ENCODE measurements at regions not wholly inside any gene's neighbourhood (a gene's known extent, or its start where the extent isn't known, plus 50 kb on each side); places are given as distances from the start of the nearest gene placed in this dataset.
A peak's percentile ranks its signal among the peaks of the same experiment; 100 is the strongest.
"Not testable (repeated sequence)": the region's sequence is repeated elsewhere in the genome, so short reads cannot be mapped to it uniquely, and the experiment has no call there.

GRCh38 chr4:151850791-151851213 lies 90.0 kb upstream of the GATB start:
- Mint-ChIP-seq H3K36me3 (no peaks in the 10 kb centered on the region), H3K4me1 (peaks cover 0 to 12% (median under 1%) of the 10 kb centered on the region in 4 donors), H3K27ac (no peak overlapping the region), H3K27me3 (peaks cover 0 to 3% (median 0%) of the 10 kb centered on the region in 5 donors), H3K4me3 (no peak overlapping the region), H3K9me3 (peaks cover 5 to 22% (median 7%) of the 10 kb centered on the region in 9 donors)
- no peak for DNase-seq
- ATAC-seq: no peak
- POLR2A ChIA-PET: no interaction called here

GRCh38 chr4:151845551-151845950 lies 84.7 kb upstream of the GATB start:
- H3K27ac Mint-ChIP-seq, POLR2A ChIA-PET, H3K4me3 Mint-ChIP-seq, H3K4me1 Mint-ChIP-seq, H3K27me3 Mint-ChIP-seq, DNase-seq, H3K36me3 Mint-ChIP-seq, ATAC-seq: not testable (repeated sequence)
- H3K9me3 Mint-ChIP-seq: peaks cover 2 to 22% (median 7%) of the 10 kb centered on the region in 9 donors

- peaks cover 0 to 2% (median 0%) of the 10 kb centered on the region in 5 donors for H3K27me3 Mint-ChIP-seq
- peak overlapping the region in 1 of 10 donors; percentile 71 for H3K27ac Mint-ChIP-seq
- no peak for ATAC-seq
- H3K4me1 Mint-ChIP-seq: no peaks in the 10 kb centered on the region
- no peak overlapping the region for H3K4me3 Mint-ChIP-seq
- H3K9me3 Mint-ChIP-seq: peaks cover 0 to 5% (median 0%) of the 10 kb centered on the region in 9 donors
- DNase-seq: no peak
- POLR2A ChIA-PET: interaction anchor here (0.7 kb wide), 1 partner anchor 39 kb away, joined by 3 read pairs; no protein-coding TSS in a partner anchor
- H3K36me3 Mint-ChIP-seq: no peaks in the 10 kb centered on the region
These were observed 81.7 kb upstream of the GATB start for GRCh38 chr4:151842430-151843079.

- no peak for ATAC-seq
- H3K4me3 Mint-ChIP-seq: no peak overlapping the region
- H3K36me3 Mint-ChIP-seq: no peaks in the 10 kb centered on the region
- H3K27me3 Mint-ChIP-seq: no peaks in the 10 kb centered on the region
- H3K27ac Mint-ChIP-seq: no peak overlapping the region
- no peaks in the 10 kb centered on the region for H3K4me1 Mint-ChIP-seq
- no peak for DNase-seq
- POLR2A ChIA-PET: no interaction called here
- H3K9me3 Mint-ChIP-seq: peaks cover 0 to 4% (median 0%) of the 10 kb centered on the region in 9 donors
These were observed 80.3 kb upstream of the GATB start for GRCh38 chr4:151841107-151841506.

- H3K27me3 Mint-ChIP-seq: no peaks in the 10 kb centered on the region
- H3K4me3 Mint-ChIP-seq: no peak overlapping the region
- no peaks in the 10 kb centered on the region for H3K9me3 Mint-ChIP-seq
- H3K36me3 Mint-ChIP-seq: no peaks in the 10 kb centered on the region
- H3K4me1 Mint-ChIP-seq: no peaks in the 10 kb centered on the region
- DNase-seq (no peak), ATAC-seq (no peak)
- POLR2A ChIA-PET: no interaction called here
- no peak overlapping the region for H3K27ac Mint-ChIP-seq
These were observed 74.7 kb upstream of the GATB start for GRCh38 chr4:151835467-151835866.

GRCh38 chr4:151833174-151833573 lies 72.4 kb upstream of the GATB start:
- Mint-ChIP-seq H3K27ac (no peak overlapping the region), H3K36me3 (no peaks in the 10 kb centered on the region), H3K4me1 (peaks cover 0 to 1% (median 0%) of the 10 kb centered on the region in 4 donors), H3K4me3 (no peak overlapping the region), H3K27me3 (no peaks in the 10 kb centered on the region), H3K9me3 (no peaks in the 10 kb centered on the region)
- DNase-seq (no peak), ATAC-seq (no peak)
- POLR2A ChIA-PET: no interaction called here

- no peaks in the 10 kb centered on the region for H3K27me3 Mint-ChIP-seq
- peaks cover 0 to 1% (median 0%) of the 10 kb centered on the region in 4 donors for H3K4me1 Mint-ChIP-seq
- H3K36me3 Mint-ChIP-seq: no peaks in the 10 kb centered on the region
- DNase-seq (no peak), ATAC-seq (no peak)
- H3K27ac Mint-ChIP-seq: no peak overlapping the region
- H3K4me3 Mint-ChIP-seq: no peak overlapping the region
- peaks cover 0 to 10% (median 0%) of the 10 kb centered on the region in 9 donors for H3K9me3 Mint-ChIP-seq
- POLR2A ChIA-PET: no interaction called here
These were observed 70.7 kb upstream of the GATB start for GRCh38 chr4:151831526-151831925.

- H3K27me3 Mint-ChIP-seq: no peaks in the 10 kb centered on the region
- ATAC-seq (no peak), DNase-seq (no peak)
- H3K9me3 Mint-ChIP-seq: peaks cover 0 to 20% (median 2%) of the 10 kb centered on the region in 9 donors
- POLR2A ChIA-PET: no interaction called here
- H3K4me3 Mint-ChIP-seq: no peak overlapping the region
- no peak overlapping the region for H3K27ac Mint-ChIP-seq
- H3K36me3 Mint-ChIP-seq: peaks cover 0 to 6% (median 2%) of the 10 kb centered on the region in 3 donors
- peaks cover 0 to 1% (median 0%) of the 10 kb centered on the region in 4 donors for H3K4me1 Mint-ChIP-seq
These were observed 69.4 kb upstream of the GATB start for GRCh38 chr4:151830168-151830567.

- DNase-seq (no peak), ATAC-seq (no peak)
- H3K27me3 Mint-ChIP-seq: no peaks in the 10 kb centered on the region
- peaks cover 0 to 1% (median 0%) of the 10 kb centered on the region in 4 donors for H3K4me1 Mint-ChIP-seq
- H3K36me3 Mint-ChIP-seq: peaks cover 0 to 6% (median 2%) of the 10 kb centered on the region in 3 donors
- POLR2A ChIA-PET: no interaction called here
- H3K27ac Mint-ChIP-seq: no peak overlapping the region
- H3K4me3 Mint-ChIP-seq: no peak overlapping the region
- H3K9me3 Mint-ChIP-seq: peaks cover 0 to 20% (median 2%) of the 10 kb centered on the region in 9 donors
These were observed 68.5 kb upstream of the GATB start for GRCh38 chr4:151829309-151829708.

GRCh38 chr4:151824656-151825055 lies 63.8 kb upstream of the GATB start:
- ATAC-seq (no peak), DNase-seq (no peak)
- POLR2A ChIA-PET: no interaction called here
- peaks cover 0 to 1% (median 0%) of the 10 kb centered on the region in 4 donors for H3K4me1 Mint-ChIP-seq
- peak overlapping the region in 1 of 10 donors; percentile 26 for H3K27ac Mint-ChIP-seq
- H3K27me3 Mint-ChIP-seq: peaks cover 0 to 5% (median 0%) of the 10 kb centered on the region in 5 donors
- no peak overlapping the region for H3K4me3 Mint-ChIP-seq
- H3K9me3 Mint-ChIP-seq: peaks cover 0 to 20% (median 2%) of the 10 kb centered on the region in 9 donors
- peaks cover 0 to 6% (median 2%) of the 10 kb centered on the region in 3 donors for H3K36me3 Mint-ChIP-seq

- H3K4me1 Mint-ChIP-seq: peaks cover 0 to 2% (median 0%) of the 10 kb centered on the region in 4 donors
- POLR2A ChIA-PET: no interaction called here
- ATAC-seq (no peak), DNase-seq (no peak)
- H3K27me3 Mint-ChIP-seq: peaks cover 0 to 5% (median 0%) of the 10 kb centered on the region in 5 donors
- no peak overlapping the region for H3K27ac Mint-ChIP-seq
- peaks cover 0 to 18% (median 2%) of the 10 kb centered on the region in 9 donors for H3K9me3 Mint-ChIP-seq
- H3K36me3 Mint-ChIP-seq: peaks cover 0 to 6% (median 2%) of the 10 kb centered on the region in 3 donors
- no peak overlapping the region for H3K4me3 Mint-ChIP-seq
These were observed 61.5 kb upstream of the GATB start for GRCh38 chr4:151822331-151822730.

- H3K4me3 Mint-ChIP-seq: no peak overlapping the region
- no peaks in the 10 kb centered on the region for H3K36me3 Mint-ChIP-seq
- ATAC-seq (no peak), DNase-seq (no peak)
- peaks cover 0 to 5% (median 0%) of the 10 kb centered on the region in 5 donors for H3K27me3 Mint-ChIP-seq
- no peak overlapping the region for H3K27ac Mint-ChIP-seq
- peaks cover 0 to 2% (median 0%) of the 10 kb centered on the region in 4 donors for H3K4me1 Mint-ChIP-seq
- POLR2A ChIA-PET: no interaction called here
- no peaks in the 10 kb centered on the region for H3K9me3 Mint-ChIP-seq
These were observed 59.2 kb upstream of the GATB start for GRCh38 chr4:151820004-151820403.

GRCh38 chr4:151811403-151811802 lies 50.6 kb upstream of the GATB start:
- POLR2A ChIA-PET: interaction anchor here (0.7 kb wide), 1 partner anchor 264 kb away, joined by 3 read pairs; no protein-coding TSS in a partner anchor
- Mint-ChIP-seq H3K4me3 (no peak overlapping the region), H3K27me3 (no peaks in the 10 kb centered on the region), H3K9me3 (no peaks in the 10 kb centered on the region), H3K27ac (no peak overlapping the region), H3K36me3 (no peaks in the 10 kb centered on the region), H3K4me1 (peaks cover 0 to 5% (median 2%) of the 10 kb centered on the region in 4 donors)
- DNase-seq (no peak), ATAC-seq (no peak)
